Fibroblast of skin of abdomen (primary cell): ENCODE measurements at regions not wholly inside any gene's neighbourhood (a gene's known extent, or its start where the extent isn't known, plus 50 kb on each side); places are given as distances from the start of the nearest gene placed in this dataset.

Experiments used
- DNase-seq: peaks from one replicate; pipeline ENCODE4 v3.0.0-alpha.2; 2013

GRCh38 chr2:33665039-33665438 is 65.9 kb upstream of the FAM98A start:
- DNase-seq, result no peak

GRCh38 chr2:33660416-33661123 is 61.5 kb upstream of the FAM98A start:
- DNase-seq, result no peak

- DNase-seq, result no peak
Observed at GRCh38 chr2:33655626-33656320, 56.7 kb upstream of the FAM98A start.

GRCh38 chr2:33652830-33653229 is 53.7 kb upstream of the FAM98A start:
- DNase-seq, result no peak

- DNase-seq, result no peak
Observed at GRCh38 chr2:33650171-33650570, 51.1 kb upstream of the FAM98A start.
